H9 (cell line): ENCODE measurements at regions not wholly inside any gene's neighbourhood (a gene's known extent, or its start where the extent isn't known, plus 50 kb on each side); places are given as distances from the start of the nearest gene placed in this dataset.

Experiments used
- DNase-seq: peaks from one replicate; pipeline ENCODE4 v3.0.0-alpha.2; 2017
- H2AFZ ChIP-seq: one replicate; pipeline ENCODE4 v1.6.1; 2013; ENCODE audit warnings: mild to moderate bottlenecking, low read length, control low read depth, moderate library complexity
- H2AK5ac ChIP-seq: 2 replicates; pipeline ENCODE4 v1.6.1; 2013; ENCODE audit warnings: low read length, control low read depth, mixed read lengths; ENCODE audit not compliant: insufficient read length
- H2BK120ac ChIP-seq: one replicate; pipeline ENCODE4 v1.6.1; 2013; ENCODE audit warnings: low read depth, mild to moderate bottlenecking, low read length, control low read depth, inconsistent platforms; ENCODE audit not compliant: poor library complexity, severe bottlenecking
- H2BK12ac ChIP-seq: 2 replicates; pipeline ENCODE4 v1.6.1; 2013; ENCODE audit warnings: low read length, control low read depth, mixed read lengths, low read depth; ENCODE audit not compliant: insufficient read length
- H2BK15ac ChIP-seq: 2 replicates; pipeline ENCODE4 v1.6.1; 2013; ENCODE audit warnings: low read depth, low read length, control low read depth
- H2BK20ac ChIP-seq: one replicate; pipeline ENCODE4 v1.6.1; 2013; ENCODE audit warnings: low read depth, mild to moderate bottlenecking, low read length, control low read depth, inconsistent platforms; ENCODE audit not compliant: poor library complexity, severe bottlenecking
- H2BK5ac ChIP-seq: 2 replicates; pipeline ENCODE4 v1.6.1; 2013; ENCODE audit warnings: low read length, control low read depth, mixed read lengths; ENCODE audit not compliant: insufficient read length
- H3K14ac ChIP-seq: 2 replicates; pipeline ENCODE4 v1.6.1; 2013; ENCODE audit warnings: low read length, control low read depth; ENCODE audit not compliant: insufficient read depth
- H3K18ac ChIP-seq: 2 replicates; pipeline ENCODE4 v1.6.1; 2013; ENCODE audit warnings: low read depth, mild to moderate bottlenecking, mixed read lengths, low read length, control low read depth; ENCODE audit not compliant: insufficient read length
- H3K23ac ChIP-seq: 2 replicates; pipeline ENCODE4 v1.6.1; 2013; ENCODE audit warnings: low read length, control low read depth, mixed read lengths, low read depth; ENCODE audit not compliant: insufficient read length
- H3K23me2 ChIP-seq: 2 replicates; pipeline ENCODE4 v1.6.1; 2013; ENCODE audit warnings: low read depth, mild to moderate bottlenecking, mixed read lengths, low read length, control low read depth; ENCODE audit not compliant: insufficient read length, poor library complexity, severe bottlenecking
- H3K27ac ChIP-seq: 2 replicates; pipeline ENCODE4 v1.5.1; 2013; ENCODE audit warnings: low read length, control low read depth, mixed read lengths, low read depth; ENCODE audit not compliant: insufficient read length
- H3K27me3 ChIP-seq: 2 replicates; pipeline ENCODE4 v1.6.1; 2013; ENCODE audit warnings: low read length, control low read depth, inconsistent platforms; ENCODE audit not compliant: insufficient read depth
- H3K4ac ChIP-seq: 2 replicates; pipeline ENCODE4 v1.6.1; 2013; ENCODE audit warnings: low read depth, mild to moderate bottlenecking, control low read depth, inconsistent platforms, low read length, moderate library complexity
- H3K4me1 ChIP-seq: 2 replicates; pipeline ENCODE4 v1.6.1; 2013; ENCODE audit warnings: low read length, control low read depth, inconsistent platforms; ENCODE audit not compliant: insufficient read depth
- H3K4me2 ChIP-seq: 2 replicates; pipeline ENCODE4 v1.6.1; 2013; ENCODE audit warnings: low read length, control low read depth, mixed read lengths; ENCODE audit not compliant: insufficient read length, insufficient read depth
- H3K56ac ChIP-seq: 2 replicates; pipeline ENCODE4 v1.6.1; 2013; ENCODE audit warnings: low read depth, mild to moderate bottlenecking, mixed read lengths, low read length, control low read depth; ENCODE audit not compliant: insufficient read length
- H3K79me1 ChIP-seq: 2 replicates; pipeline ENCODE4 v1.6.1; 2013; ENCODE audit warnings: low read depth, mild to moderate bottlenecking, moderate library complexity, low read length, control low read depth, inconsistent platforms; ENCODE audit not compliant: insufficient read depth, poor library complexity, severe bottlenecking
- H3K79me2 ChIP-seq: 2 replicates; pipeline ENCODE4 v1.6.1; 2013; ENCODE audit warnings: low read length, control low read depth, inconsistent platforms; ENCODE audit not compliant: insufficient read depth
- H3K9ac ChIP-seq: 2 replicates; pipeline ENCODE4 v1.6.1; 2013; ENCODE audit warnings: low read length, control low read depth, mixed read lengths; ENCODE audit not compliant: insufficient read length; ENCODE audit errors: extremely low read depth
- H3K9me3 ChIP-seq: one replicate; pipeline ENCODE4 v1.6.1; 2013; ENCODE audit warnings: low read depth, low read length, inconsistent platforms; ENCODE audit not compliant: control insufficient read depth
- H3T11ph ChIP-seq: one replicate; pipeline ENCODE4 v1.6.1; 2013; ENCODE audit warnings: mild to moderate bottlenecking, low read length, control low read depth, inconsistent platforms
- H4K20me1 ChIP-seq: one replicate; pipeline ENCODE4 v1.6.1; 2013; ENCODE audit not compliant: control insufficient read depth, insufficient read length, insufficient read depth
- H4K5ac ChIP-seq: 2 replicates; pipeline ENCODE4 v1.6.1; 2013; ENCODE audit warnings: low read depth, mild to moderate bottlenecking, mixed read lengths, low read length, control low read depth; ENCODE audit not compliant: insufficient read length
- H4K8ac ChIP-seq: replicated peaks from 2 replicates; pipeline ENCODE4 v1.6.1; 2013; ENCODE audit warnings: low read length, control low read depth, mixed read lengths, low read depth; ENCODE audit not compliant: insufficient read length
- H4K91ac ChIP-seq: 2 replicates; pipeline ENCODE4 v1.6.1; 2013; ENCODE audit warnings: low read depth, mild to moderate bottlenecking, moderate library complexity, mixed read lengths, low read length, control low read depth; ENCODE audit not compliant: insufficient read length
- H3K27ac Mint-ChIP-seq, 3 experiments: 2 replicates in 2 of 3; 3 replicates in 1 of 3; pipeline ENCODE4 v1.8.0; 2020 to 2021; ENCODE audit warnings: mixed read lengths in 3 of 3, mild to moderate bottlenecking in 1 of 3, moderate library complexity in 1 of 3
- H3K27me3 Mint-ChIP-seq: 2 replicates; pipeline ENCODE4 v1.8.0; 2021; ENCODE audit warnings: low read depth, mild to moderate bottlenecking, moderate library complexity, mixed read lengths
- H3K36me3 Mint-ChIP-seq, 3 experiments: 2 replicates in 2 of 3; 3 replicates in 1 of 3; pipeline ENCODE4 v1.8.0; 2020 to 2021; ENCODE audit warnings: low read depth in 3 of 3, mixed read lengths in 3 of 3; ENCODE audit not compliant: insufficient read depth in 1 of 3
- H3K4me1 Mint-ChIP-seq, 2 experiments: 2 replicates each; pipeline ENCODE4 v1.8.0; 2020; ENCODE audit warnings: mixed read lengths in 2 of 2
- H3K4me3 Mint-ChIP-seq, 2 experiments: 2 replicates in 1 of 2; 3 replicates in 1 of 2; pipeline ENCODE4 v1.8.0; 2020 to 2021; ENCODE audit warnings: mild to moderate bottlenecking in 2 of 2, mixed read lengths in 2 of 2, moderate library complexity in 1 of 2
- H3K9me3 Mint-ChIP-seq, 2 experiments: 2 replicates in 1 of 2; 3 replicates in 1 of 2; pipeline ENCODE4 v1.8.0; 2020; ENCODE audit warnings: mild to moderate bottlenecking in 2 of 2, mixed read lengths in 2 of 2, moderate library complexity in 1 of 2
- CTCF ChIP-seq: fragments of 200-600 bp; sonication (generic); conservative IDR thresholded peaks from 3 replicates; pipeline ENCODE4 v1.8.0; 2021; ENCODE audit warnings: antibody characterized with exemption, mild to moderate bottlenecking
- WGBS: extraction: QIAGEN DNeasy Blood & Tissue Kit; methylation state at CpG from one replicate; pipeline ENCODE4 v1.1.7; 2013; ENCODE audit warnings: missing lambda C conversion rate, low lambda C conversion rate, mixed read lengths; ENCODE audit not compliant: insufficient read length; ENCODE audit errors: extremely low coverage; 5-methylcytosine and 5-hydroxymethylcytosine counted together

GRCh38 chr7:25381818-25382589 is 153.7 kb upstream of the NPVF start:
- no peak for DNase-seq
- Mint-ChIP-seq H3K27me3 (no peaks in the 10 kb centered on the region; the same call in 1 of the 2 replicates), H3K9me3 (no peaks in the 10 kb centered on the region), H3K36me3 (no peaks in the 10 kb centered on the region), H3K27ac (no peak overlapping the region), H3K4me3 (no peak overlapping the region), H3K4me1 (peaks cover 4 to 7% of the 10 kb centered on the region in 2 experiments; a peak in 2 of 4 replicates)
- no peaks in the 10 kb centered on the region for H3K9me3 ChIP-seq
- no peak overlapping the region for H4K91ac ChIP-seq
- no peak overlapping the region for H2BK15ac ChIP-seq
- no peaks in the 10 kb centered on the region for H3K23me2 ChIP-seq
- WGBS: no CpG with 5 or more reads among the region's 4 CpGs
- H4K8ac ChIP-seq: no peak overlapping the region
- H3K4me1 ChIP-seq: no peaks in the 10 kb centered on the region
- no peaks in the 10 kb centered on the region for H4K20me1 ChIP-seq
- H3K14ac ChIP-seq: no peak overlapping the region
- H3K23ac ChIP-seq: no peak overlapping the region
- H2AFZ ChIP-seq: no peak overlapping the region
- H3T11ph ChIP-seq: no peak overlapping the region
- H3K9ac ChIP-seq: no peak overlapping the region
- no peak overlapping the region for H3K4ac ChIP-seq
- no peak overlapping the region for H3K56ac ChIP-seq
- H3K27me3 ChIP-seq: no peaks in the 10 kb centered on the region
- no peak overlapping the region for H2AK5ac ChIP-seq
- no peak overlapping the region for H3K18ac ChIP-seq
- no peak for TF ChIP-seq CTCF
- no peak overlapping the region for H2BK5ac ChIP-seq
- no peak overlapping the region for H4K5ac ChIP-seq
- H3K79me1 ChIP-seq: no peaks in the 10 kb centered on the region
- no peaks in the 10 kb centered on the region for H3K79me2 ChIP-seq
- H2BK12ac ChIP-seq: no peak overlapping the region
- no peak overlapping the region for H2BK20ac ChIP-seq
- no peak overlapping the region for H2BK120ac ChIP-seq
- H3K27ac ChIP-seq: no peak overlapping the region
- no peak overlapping the region for H3K4me2 ChIP-seq
